GM19372 (cell line): ENCODE measurements at regions not wholly inside any gene's neighbourhood (a gene's known extent, or its start where the extent isn't known, plus 50 kb on each side); places are given as distances from the start of the nearest gene placed in this dataset.

Experiments used
- ATAC-seq: cut with Tn5 transposase; IDR thresholded peaks from one replicate; pipeline ENCODE4 v1.9.1; 2021; ENCODE audit warnings: mild to moderate bottlenecking, low read depth, moderate library complexity; ENCODE audit not compliant: unreplicated experiment

GRCh38 chr5:61621202-61621650 is 289.2 kb downstream of the ZSWIM6 start:
- ATAC-seq = no peak

GRCh38 chr5:61622156-61622555 is 290.1 kb downstream of the ZSWIM6 start:
- ATAC-seq = no peak

- no peak for ATAC-seq
Observed at GRCh38 chr5:61623401-61624069, 291.5 kb downstream of the ZSWIM6 start.

- ATAC-seq = no peak
Observed at GRCh38 chr5:61624553-61625136, 292.6 kb downstream of the ZSWIM6 start.

GRCh38 chr5:61625137-61625561 is 293.1 kb downstream of the ZSWIM6 start:
- ATAC-seq = no peak

- peak; percentile 63 for ATAC-seq
Observed at GRCh38 chr5:61625681-61626621, 293.9 kb downstream of the ZSWIM6 start.

GRCh38 chr5:61626639-61627282 is 294.7 kb downstream of the ZSWIM6 start:
- ATAC-seq = peak; percentile 34

- no peak for ATAC-seq
Observed at GRCh38 chr5:61627531-61627930, 295.5 kb downstream of the ZSWIM6 start.

DNA sequence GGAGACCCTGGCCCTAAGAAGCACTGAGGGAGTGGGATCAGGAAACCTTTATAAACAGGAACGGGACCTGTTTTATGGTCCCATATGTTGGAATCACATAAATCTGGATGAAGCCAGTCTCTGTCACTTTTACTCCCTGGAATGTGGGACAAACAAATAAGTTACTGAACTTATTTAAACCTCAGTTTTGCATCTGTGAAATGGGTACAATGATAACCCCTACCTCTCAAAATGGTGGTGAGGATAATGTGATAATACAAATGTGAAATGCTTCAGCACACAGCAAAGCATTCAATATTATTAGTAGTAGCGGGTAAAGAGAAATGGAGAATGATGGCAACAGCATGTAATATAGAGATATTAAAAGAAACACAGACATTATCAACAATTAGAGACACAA is 298.9 kb downstream of the ZSWIM6 start:
- ATAC-seq = no peak

- ATAC-seq = no peak
Observed at GRCh38 chr5:61631438-61631941, 299.4 kb downstream of the ZSWIM6 start.

- no peak for ATAC-seq
Observed at GRCh38 chr5:61632064-61632463, 300.0 kb downstream of the ZSWIM6 start.

GRCh38 chr5:61635271-61635670 is 303.2 kb downstream of the ZSWIM6 start:
- no peak for ATAC-seq

- ATAC-seq = no peak
Observed at GRCh38 chr5:61637566-61637965, 305.5 kb downstream of the ZSWIM6 start.

GRCh38 chr5:61638476-61638875 is 306.4 kb downstream of the ZSWIM6 start:
- ATAC-seq = no peak

- no peak for ATAC-seq
Observed at GRCh38 chr5:61640179-61641021, 308.3 kb downstream of the ZSWIM6 start.

- no peak for ATAC-seq
Observed at GRCh38 chr5:61641748-61642565, 309.9 kb downstream of the ZSWIM6 start.

DNA sequence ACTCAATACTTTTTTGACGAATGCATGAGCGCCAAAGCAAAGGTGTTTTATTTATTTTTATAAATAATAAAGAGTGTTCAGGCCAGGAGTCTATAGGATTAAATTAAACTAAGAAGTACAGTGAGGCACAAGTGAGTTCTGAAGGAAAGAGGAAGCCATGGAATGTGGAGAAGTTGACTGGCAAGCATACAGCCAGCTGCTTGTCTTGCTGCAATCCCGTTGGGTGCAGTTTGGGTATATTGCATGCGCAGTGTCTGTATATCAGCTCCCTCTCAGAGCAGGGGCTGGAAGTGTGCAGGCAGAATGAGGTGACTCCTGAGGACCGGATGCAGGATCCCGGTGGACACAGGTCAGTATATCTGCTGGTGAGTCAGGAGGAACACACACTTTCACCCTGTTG is 315.6 kb downstream of the ZSWIM6 start:
- no peak for ATAC-seq

- ATAC-seq = no peak
Observed at GRCh38 chr5:61649231-61649630, 317.2 kb downstream of the ZSWIM6 start.

GRCh38 chr5:61649971-61650370 is 317.9 kb downstream of the ZSWIM6 start:
- no peak for ATAC-seq
